ENCODE measurements at regions not wholly inside any gene's neighbourhood (a gene's known extent, or its start where the extent isn't known, plus 50 kb on each side); places are given as distances from the start of the nearest gene placed in this dataset.

DNA sequence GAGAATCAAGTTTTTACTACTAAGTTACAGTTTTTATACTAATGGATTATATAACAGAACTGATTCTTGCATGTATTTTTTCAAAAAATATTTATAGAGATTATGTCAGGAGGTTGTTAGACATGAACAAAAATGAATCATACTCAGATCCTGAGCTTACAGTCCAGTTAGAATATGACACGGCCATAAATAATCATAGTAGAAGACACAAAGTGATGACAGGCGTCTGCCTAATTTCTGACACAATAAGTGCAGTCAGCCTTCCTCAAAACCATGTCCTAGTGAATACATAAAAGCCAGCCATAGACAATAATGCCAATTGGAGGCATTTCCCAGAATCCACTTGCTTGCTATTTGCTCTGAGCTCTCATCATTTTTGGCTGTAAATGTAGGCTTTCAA is 81.7 kb upstream of the POU1F1 start:
- TF ChIP-seq YY1 (IDR thresholded peaks at IDR 0.05; ENCODE audit: insufficient read depth, insufficient read length): no peak
- no peak for TF ChIP-seq SUZ12 (IDR thresholded peaks at IDR 0.05; ENCODE audit: extremely low read depth, insufficient read depth, insufficient read length)

Measured in NT2/D1 (cell line).